Inferior parietal cortex (tissue), 1 donor: ENCODE measurements at regions not wholly inside any gene's neighbourhood (a gene's known extent, or its start where the extent isn't known, plus 50 kb on each side); places are given as distances from the start of the nearest gene placed in this dataset.

ENCODE experiments used
- DNase-seq: peaks from one replicate; pipeline ENCODE4 v3.0.0-alpha.2; 2016; ENCODE audit errors: extremely low spot score

GRCh38 chr4:12186526-12186925 is 757.8 kb upstream of the HS3ST1 start:
- no peak for DNase-seq

- no peak for DNase-seq
These were observed 750.2 kb upstream of the HS3ST1 start for GRCh38 chr4:12178614-12179610.

DNA sequence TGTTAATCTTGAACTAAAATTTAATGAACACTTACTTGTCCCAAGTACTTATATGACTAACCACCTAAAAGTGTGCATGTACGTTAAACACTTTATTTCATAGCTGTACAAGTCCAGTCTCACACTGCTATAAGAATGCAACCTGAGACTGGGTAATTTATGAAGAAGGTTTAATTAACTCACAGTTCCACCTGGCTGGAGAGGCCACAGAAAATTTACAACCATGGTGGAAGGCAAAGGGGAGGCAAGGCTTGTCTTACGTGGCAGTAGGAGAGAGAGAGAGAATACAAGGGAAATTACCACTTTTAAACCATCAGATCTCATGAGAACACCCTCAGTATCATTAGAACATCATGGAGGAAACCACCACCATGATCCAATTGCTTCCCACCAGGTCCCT is 748.7 kb upstream of the HS3ST1 start:
- DNase-seq, result no peak

DNA sequence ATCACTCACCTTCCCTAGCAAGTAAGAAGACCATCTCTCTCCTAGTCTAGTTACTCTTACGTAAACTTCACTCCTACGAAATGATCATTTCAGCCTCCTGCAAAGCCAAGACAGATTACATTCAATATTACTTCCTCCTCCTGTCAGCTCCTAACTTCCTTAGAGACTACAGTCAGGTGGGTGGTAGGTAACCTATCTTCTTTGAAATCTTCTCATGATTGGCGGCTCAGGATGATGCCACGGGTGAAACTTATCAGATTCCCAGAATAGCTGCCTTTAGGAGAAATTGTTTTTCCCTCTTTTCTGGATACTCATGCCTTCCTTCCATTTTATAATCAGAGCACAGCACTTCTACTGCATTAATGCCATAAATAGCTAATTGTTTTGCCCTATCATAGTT is 744.8 kb upstream of the HS3ST1 start:
- no peak for DNase-seq

DNA sequence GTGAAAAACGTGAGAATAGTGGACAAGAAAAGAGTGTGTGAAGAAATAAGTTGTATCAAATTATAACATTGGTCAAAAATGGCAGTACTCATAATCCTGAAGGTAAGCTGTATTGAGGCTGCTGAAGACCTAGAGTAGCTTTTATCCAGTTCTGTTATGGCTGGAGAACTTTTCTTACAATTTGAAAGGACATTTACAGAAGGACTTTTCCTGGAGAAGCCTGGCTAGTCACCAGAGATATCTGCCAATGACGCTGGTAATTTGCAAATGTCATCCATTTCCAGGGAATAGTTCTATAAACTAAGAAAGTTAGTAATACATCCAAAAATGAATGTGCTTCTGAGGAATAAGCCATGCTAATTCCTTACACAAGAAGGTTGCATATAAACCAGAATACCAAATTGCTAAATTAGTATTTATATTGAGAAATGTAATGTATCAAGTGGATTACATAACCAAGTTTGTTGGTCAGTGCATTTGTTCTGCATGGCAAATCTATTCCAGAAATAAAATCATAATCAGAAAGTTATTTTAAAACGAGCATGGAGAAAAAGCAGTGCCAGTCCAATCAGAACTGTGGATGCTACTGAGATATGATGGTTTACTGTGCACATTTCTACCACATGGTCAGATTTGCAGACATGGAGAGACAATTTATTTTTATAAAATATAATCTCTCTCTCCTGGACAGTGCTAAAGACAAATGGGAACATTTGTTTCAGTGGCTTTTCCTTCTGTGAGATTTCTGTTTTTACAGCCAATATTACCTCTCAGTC is 743.7 kb upstream of the HS3ST1 start:
- DNase-seq, result no peak

DNA sequence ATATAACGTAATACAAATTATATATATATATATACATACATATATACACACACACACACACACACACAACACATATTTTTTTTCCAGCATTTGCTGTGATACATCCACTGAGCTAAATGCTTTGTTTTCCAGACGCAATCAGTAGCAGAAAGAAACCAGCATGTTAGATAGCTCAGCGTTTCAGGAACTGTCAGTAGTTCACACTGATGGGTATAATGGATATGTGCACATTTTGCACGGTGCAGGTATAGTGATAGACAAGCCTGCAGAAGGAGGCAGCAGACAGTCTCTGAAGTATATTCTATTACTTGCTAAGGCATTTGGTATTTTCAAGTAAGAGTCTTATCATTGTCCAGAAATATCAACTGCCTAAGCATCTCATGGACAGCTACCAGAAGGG is 741.6 kb upstream of the HS3ST1 start:
- no peak for DNase-seq

DNA sequence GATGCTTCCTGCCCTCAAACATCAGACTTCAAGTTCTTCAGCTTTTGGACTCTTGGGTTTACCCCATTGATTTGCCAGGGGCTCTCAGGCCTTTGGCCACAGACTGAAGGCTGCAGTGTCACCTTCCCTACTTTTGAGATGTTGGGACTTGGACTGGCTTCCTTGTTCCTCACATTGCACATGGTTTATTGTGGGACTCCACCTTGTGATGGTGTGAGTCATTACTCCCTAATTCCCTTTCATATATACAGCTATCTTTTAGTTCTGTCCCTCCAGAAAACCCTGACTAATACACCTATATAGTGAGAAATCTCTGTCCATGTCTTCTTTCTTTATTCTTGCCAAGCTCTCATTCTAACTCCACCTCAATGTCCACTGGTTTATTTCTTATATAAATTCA is 736.9 kb upstream of the HS3ST1 start:
- no peak for DNase-seq

- no peak for DNase-seq
These were observed 717.6 kb upstream of the HS3ST1 start for GRCh38 chr4:12146339-12146738.

GRCh38 chr4:12145768-12146167 is 717.1 kb upstream of the HS3ST1 start:
- no peak for DNase-seq

DNA sequence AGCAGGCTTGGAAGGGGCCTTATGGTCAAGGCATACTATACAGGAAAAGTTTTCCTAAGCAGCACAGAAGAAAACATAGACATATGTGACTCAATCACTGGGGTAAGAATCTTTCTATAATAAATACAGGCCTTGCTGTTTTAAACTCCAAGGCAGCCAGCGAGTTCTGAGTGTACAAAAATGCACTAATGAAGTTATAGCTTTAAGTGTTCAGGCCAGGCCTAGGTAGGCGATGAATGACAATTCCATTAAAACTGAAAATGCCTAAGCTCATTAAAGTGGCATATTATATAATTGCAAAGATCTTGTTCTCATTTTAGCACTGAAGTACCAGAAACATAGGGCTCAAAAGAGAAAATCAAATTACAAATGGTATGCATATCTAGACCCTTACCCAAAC is 716.4 kb upstream of the HS3ST1 start:
- no peak for DNase-seq

- no peak for DNase-seq
These were observed 715.4 kb upstream of the HS3ST1 start for GRCh38 chr4:12144051-12144450.

DNA sequence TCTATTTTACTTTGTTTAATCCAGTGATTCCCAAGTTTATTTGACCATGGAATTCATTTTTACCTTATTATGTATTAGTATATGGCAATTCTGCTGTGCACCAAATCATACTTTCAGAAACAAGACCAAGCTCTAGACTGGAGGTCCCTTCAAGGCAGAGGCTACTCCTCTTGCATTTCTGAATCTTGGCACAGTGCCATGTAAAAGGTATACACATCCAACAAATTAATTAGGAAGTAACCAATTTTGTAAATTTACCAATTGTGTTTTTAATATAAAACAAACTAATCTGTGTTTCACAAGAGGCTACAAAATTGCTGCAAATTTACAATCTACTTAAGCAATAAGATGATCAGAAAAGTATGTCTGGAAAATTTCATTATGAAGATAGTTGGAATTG is 712.2 kb upstream of the HS3ST1 start:
- no peak for DNase-seq

- no peak for DNase-seq
These were observed 710.6 kb upstream of the HS3ST1 start for GRCh38 chr4:12139296-12139695.

DNA sequence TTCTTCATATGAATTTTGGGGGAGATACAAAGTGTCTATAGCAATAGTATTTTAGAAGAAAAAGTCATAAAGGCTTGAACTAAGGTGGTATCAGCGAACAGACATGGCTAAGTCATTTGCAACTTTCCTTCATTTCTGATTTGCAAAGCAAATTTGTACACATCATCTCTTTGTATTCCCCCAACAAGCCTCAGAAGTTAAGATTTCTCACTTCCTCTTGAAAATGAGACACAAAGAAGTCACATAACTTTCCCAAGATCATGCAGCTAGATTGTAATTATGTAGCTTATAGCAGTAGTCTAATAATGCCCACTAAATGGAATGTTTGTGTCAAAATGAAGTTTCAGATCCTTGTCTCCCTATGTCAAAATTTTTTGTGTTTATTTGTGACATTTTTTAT is 709.8 kb upstream of the HS3ST1 start:
- DNase-seq, result no peak

DNA sequence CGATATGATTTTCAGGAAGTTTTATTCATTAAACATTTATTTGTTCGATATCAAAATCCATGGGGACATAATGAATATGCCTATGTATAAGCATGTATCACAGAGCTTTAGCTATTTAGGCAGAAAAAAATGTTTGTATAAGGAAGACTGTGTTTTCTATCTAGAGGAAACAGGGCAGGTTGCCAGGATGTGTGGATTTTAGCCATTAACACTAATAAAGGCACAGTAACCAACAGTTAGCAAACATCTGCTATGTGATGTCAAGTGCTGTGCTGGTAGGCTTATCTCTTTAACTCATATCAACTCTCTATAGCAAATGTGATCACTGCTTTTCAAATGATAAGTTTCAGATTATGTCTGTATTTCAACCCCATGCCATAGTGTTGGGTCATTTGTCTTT is 708.9 kb upstream of the HS3ST1 start:
- no peak for DNase-seq

DNA sequence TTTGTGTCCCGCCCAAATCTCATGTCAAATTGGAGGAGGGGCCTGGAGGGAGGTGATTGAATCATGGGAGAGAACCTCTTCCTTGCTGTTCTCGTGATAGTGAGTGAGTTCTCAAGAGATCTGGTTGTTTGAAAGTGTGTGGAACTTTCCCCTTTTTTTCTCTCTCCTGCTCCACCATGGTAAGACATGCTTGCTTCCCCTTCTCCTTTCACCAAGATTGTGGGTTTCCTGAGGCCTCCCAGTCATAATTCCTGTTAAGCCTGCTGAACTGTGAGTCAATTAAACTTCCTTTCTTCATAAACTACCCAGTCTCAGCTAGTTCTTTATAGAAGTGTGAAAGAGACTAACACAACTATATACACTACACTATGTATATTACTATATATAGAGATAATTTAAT is 697.8 kb upstream of the HS3ST1 start:
- no peak for DNase-seq

DNA sequence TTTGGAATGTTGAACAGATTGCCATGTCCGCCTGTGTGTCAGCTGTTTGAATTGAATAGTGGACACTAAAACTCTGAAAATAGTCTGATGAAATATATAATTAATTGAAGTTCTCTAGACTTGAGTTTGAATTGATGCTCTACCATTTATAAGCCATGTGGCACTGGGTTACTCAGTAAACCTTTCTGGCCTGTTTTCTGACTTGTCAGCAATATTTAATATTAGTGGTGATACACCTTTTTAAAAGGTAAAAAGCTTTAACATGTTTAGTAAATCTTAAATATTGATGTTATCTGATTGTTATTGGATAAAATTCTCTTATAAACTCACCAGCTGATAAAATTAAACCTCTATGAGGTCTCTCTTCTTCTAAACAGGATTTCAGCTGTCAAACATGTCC is 695.4 kb upstream of the HS3ST1 start:
- no peak for DNase-seq

DNA sequence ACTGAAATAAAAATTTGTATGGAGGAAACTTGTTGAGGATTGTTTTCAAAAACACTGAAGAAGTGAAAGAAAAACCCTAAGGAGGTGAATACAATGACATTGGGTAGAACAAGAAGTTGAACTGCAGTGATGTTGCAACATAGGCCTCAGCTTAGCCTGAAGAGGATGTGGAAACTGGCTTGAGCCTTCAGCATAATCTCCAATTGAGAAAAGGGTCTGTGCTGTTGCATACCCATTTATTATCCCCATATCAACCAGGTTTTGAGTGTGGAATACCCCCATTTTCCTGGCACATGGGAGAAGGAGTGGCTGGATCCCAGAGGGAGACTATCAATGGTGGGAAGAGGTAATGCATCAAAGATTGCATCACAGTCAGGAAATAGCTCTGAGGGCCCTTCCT is 695.0 kb upstream of the HS3ST1 start:
- no peak for DNase-seq

GRCh38 chr4:12122316-12122715 is 693.6 kb upstream of the HS3ST1 start:
- DNase-seq, result no peak

- DNase-seq, result no peak
These were observed 692.3 kb upstream of the HS3ST1 start for GRCh38 chr4:12120968-12121367.

GRCh38 chr4:12118651-12119213 is 690.0 kb upstream of the HS3ST1 start:
- DNase-seq, result no peak

GRCh38 chr4:12116009-12116552 is 687.4 kb upstream of the HS3ST1 start:
- no peak for DNase-seq
